ENCODE measurements at regions not wholly inside any gene's neighbourhood (a gene's known extent, or its start where the extent isn't known, plus 50 kb on each side); places are given as distances from the start of the nearest gene placed in this dataset.

DNA sequence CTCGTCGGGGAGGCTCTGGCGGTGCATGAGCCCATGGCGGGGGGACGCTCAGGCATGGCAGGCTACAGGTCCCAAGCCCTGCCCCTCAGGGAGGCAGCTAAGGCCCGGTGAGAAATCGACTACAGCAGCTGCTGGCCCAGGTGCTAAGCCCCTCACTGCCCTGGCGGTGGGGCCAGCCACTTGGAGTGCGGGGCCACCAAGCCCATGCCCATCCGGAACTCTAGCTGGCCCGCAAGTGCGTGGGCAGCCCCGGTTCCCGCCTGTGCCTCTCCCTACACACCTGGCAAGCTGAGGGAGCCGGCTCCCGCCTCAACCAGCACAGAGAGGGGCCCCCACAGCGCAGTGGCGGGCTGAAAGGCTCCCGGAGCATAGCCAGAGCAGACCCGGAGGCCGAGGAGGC, 1896.9 kb upstream of the CDH6 start:
- Histone ChIP-seq H3K79me2 (ENCODE audit: control insufficient read depth, insufficient read depth, low read length) (no peaks in the 10 kb centered on the region), H3K27me3 (ENCODE audit: control insufficient read depth in 2 of 2, insufficient read depth in 2 of 2, low read length in 2 of 2) (no peaks in the 10 kb centered on the region), H3K4me2 (ENCODE audit: insufficient read depth, low read length) (no peak overlapping the region), H3K9ac (replicated peaks; ENCODE audit: extremely low read depth, insufficient read depth, low read length) (no peak overlapping the region), H3K9me3 (replicated peaks; ENCODE audit: control insufficient read depth, insufficient read depth, low read length) (no peaks in the 10 kb centered on the region), H3K9me1 (replicated peaks; ENCODE audit: control insufficient read depth, extremely low read depth, insufficient read depth, low read length) (no peaks in the 10 kb centered on the region), H2AFZ (ENCODE audit: low read depth, low read length) (no peak overlapping the region), H3K27ac (ENCODE audit: insufficient read depth, low read depth, low read length) (no peak overlapping the region), H3K36me3 (ENCODE audit: control insufficient read depth in 2 of 2, extremely low read depth in 1 of 2, insufficient read depth in 2 of 2, low read length in 2 of 2) (no peaks in the 10 kb centered on the region), H3K4me1 (ENCODE audit: control insufficient read depth, extremely low read depth, insufficient read depth, low read length) (no peaks in the 10 kb centered on the region), H3K4me3 (replicated peaks in 1 of 3; ENCODE audit: insufficient read depth in 1 of 3, low read depth in 1 of 3, low read length in 3 of 3) (no peak overlapping the region), H4K20me1 (replicated peaks; ENCODE audit: control insufficient read depth, extremely low read depth, insufficient read depth, low read length) (no peaks in the 10 kb centered on the region)
- DNase-seq (ENCODE audit: low read depth, low spot score) (no peak), FAIRE-seq (no peak)
- CTCF ChIA-PET = no interaction called here
- intact Hi-C loops (cut with micrococcal nuclease) = no loop called here
- POLR2A ChIA-PET = no interaction called here
- no TSS peak for BruUV-seq (replicated peaks)
- TF ChIP-seq MYC (IDR thresholded peaks at IDR 0.05; ENCODE audit: low read depth, low read length) (no peak), POLR2A (IDR thresholded peaks at IDR 0.05; ENCODE audit: low read depth, low read length) (no peak), POLR2AphosphoS5 (IDR thresholded peaks at IDR 0.05; ENCODE audit: insufficient read depth, low read depth, low read length) (no peak), EZH2 (IDR thresholded peaks at IDR 0.05; ENCODE audit: borderline replicate concordance, low read depth, low read length, severe bottlenecking) (no peak), FOS (IDR thresholded peaks at IDR 0.05; ENCODE audit: borderline replicate concordance, insufficient read depth, low read length) (no peak), GATA2 (IDR thresholded peaks at IDR 0.05; ENCODE audit: insufficient read depth, insufficient read length, low read depth, low read length) (no peak), JUN (IDR thresholded peaks at IDR 0.05; ENCODE audit: borderline replicate concordance, insufficient read depth, insufficient read length, low read depth) (no peak)
- TF ChIP-seq, protein P1, sequence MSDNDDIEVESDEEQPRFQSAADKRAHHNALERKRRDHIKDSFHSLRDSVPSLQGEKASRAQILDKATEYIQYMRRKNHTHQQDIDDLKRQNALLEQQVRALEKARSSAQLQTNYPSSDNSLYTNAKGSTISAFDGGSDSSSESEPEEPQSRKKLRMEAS (IDR thresholded peaks at IDR 0.05; ENCODE audit: insufficient read depth, insufficient read length) = no peak
- TF ChIP-seq, protein P2, sequence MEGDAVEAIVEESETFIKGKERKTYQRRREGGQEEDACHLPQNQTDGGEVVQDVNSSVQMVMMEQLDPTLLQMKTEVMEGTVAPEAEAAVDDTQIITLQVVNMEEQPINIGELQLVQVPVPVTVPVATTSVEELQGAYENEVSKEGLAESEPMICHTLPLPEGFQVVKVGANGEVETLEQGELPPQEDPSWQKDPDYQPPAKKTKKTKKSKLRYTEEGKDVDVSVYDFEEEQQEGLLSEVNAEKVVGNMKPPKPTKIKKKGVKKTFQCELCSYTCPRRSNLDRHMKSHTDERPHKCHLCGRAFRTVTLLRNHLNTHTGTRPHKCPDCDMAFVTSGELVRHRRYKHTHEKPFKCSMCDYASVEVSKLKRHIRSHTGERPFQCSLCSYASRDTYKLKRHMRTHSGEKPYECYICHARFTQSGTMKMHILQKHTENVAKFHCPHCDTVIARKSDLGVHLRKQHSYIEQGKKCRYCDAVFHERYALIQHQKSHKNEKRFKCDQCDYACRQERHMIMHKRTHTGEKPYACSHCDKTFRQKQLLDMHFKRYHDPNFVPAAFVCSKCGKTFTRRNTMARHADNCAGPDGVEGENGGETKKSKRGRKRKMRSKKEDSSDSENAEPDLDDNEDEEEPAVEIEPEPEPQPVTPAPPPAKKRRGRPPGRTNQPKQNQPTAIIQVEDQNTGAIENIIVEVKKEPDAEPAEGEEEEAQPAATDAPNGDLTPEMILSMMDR (IDR thresholded peaks at IDR 0.05; ENCODE audit: extremely low read depth in 1 of 2, insufficient read depth in 1 of 2, low read depth in 1 of 2, low read length in 2 of 2) = no peak
- dilution Hi-C loops (cut with MboI; ENCODE audit: extremely low pct_ligation_motif_present, low sequenced_read_pairs) = no loop called here

Measured in endothelial cell of umbilical vein (primary cell).